Heart left ventricle (tissue), 16 donors: ENCODE measurements at regions not wholly inside any gene's neighbourhood (a gene's known extent, or its start where the extent isn't known, plus 50 kb on each side); places are given as distances from the start of the nearest gene placed in this dataset.
A peak's percentile ranks its signal among the peaks of the same experiment; 100 is the strongest.

Experiments used
- ATAC-seq, 4 donors: fragments of 200-7000 bp; cut with Tn5 transposase; one replicate each; pipeline ENCODE4 v1.9.1; 2020 to 2022; ENCODE audit warnings: moderate library complexity in 4 of 4, mild to moderate bottlenecking in 3 of 4, moderate number of reproducible peaks in 1 of 4
- DNase-seq, 5 donors: peaks; one replicate each; pipeline ENCODE4 v3.0.0-alpha.2; 2020
- H3K27ac ChIP-seq, 12 donors: fragments of 200-600 bp; sonication (generic) in 4 of 12; one replicate each; pipeline versions ENCODE4 v1.5.0 to v1.8.0; 2016 to 2022; ENCODE audit warnings: mild to moderate bottlenecking in 2 of 12
- H3K27me3 ChIP-seq, 9 donors: fragments of 200-600 bp; sonication (generic) in 2 of 9; one replicate each; pipeline versions ENCODE4 v1.5.1 to v1.8.0; 2016 to 2022; ENCODE audit warnings: mild to moderate bottlenecking in 3 of 9
- H3K36me3 ChIP-seq, 9 donors: fragments of 200-600 bp; sonication (generic) in 2 of 9; one replicate each; pipeline versions ENCODE4 v1.5.0 to v1.8.0; 2018 to 2022; ENCODE audit warnings: mild to moderate bottlenecking in 2 of 9
- H3K4me1 ChIP-seq, 12 donors: fragments of 200-600 bp; sonication (generic) in 4 of 12; one replicate each; pipeline versions ENCODE4 v1.5.0 to v1.8.0; 2016 to 2022; ENCODE audit warnings: mild to moderate bottlenecking in 3 of 12
- H3K4me3 ChIP-seq, 12 donors: fragments of 200-600 bp; sonication (generic) in 4 of 12; one replicate each; pipeline versions ENCODE4 v1.5.0 to v1.8.0; 2017 to 2022; ENCODE audit warnings: mild to moderate bottlenecking in 9 of 12, moderate library complexity in 4 of 12
- H3K9me3 ChIP-seq, 12 donors: fragments of 200-600 bp; sonication (generic) in 4 of 12; one replicate each; pipeline versions ENCODE4 v1.5.0 to v1.8.0; 2016 to 2022; ENCODE audit warnings: mild to moderate bottlenecking in 1 of 12
- POLR2A ChIP-seq, 2 donors: fragments of 450-650 bp; IDR thresholded peaks; one replicate each; pipeline ENCODE4 v1.6.1; 2017; ENCODE audit warnings: antibody characterized with exemption in 2 of 2, mild to moderate bottlenecking in 2 of 2, moderate library complexity in 2 of 2
- WGBS, 4 donors: extraction: QIAGEN DNeasy Blood & Tissue Kit in 2 of 4; methylation state at CpG; one replicate each; pipeline versions ENCODE4 v1.1.5 to v1.1.7; 2013 to 2018; 5-methylcytosine and 5-hydroxymethylcytosine counted together
- intact Hi-C, 10 donors: fragments of 100-400 bp; cut with DNase I; formaldehyde crosslinking; loops; one replicate each; pipeline versions ENCODE4 v1.11.1 to v1.14.2; 2022
- TF ChIP-seq, protein P1 (sequence below), 12 donors: fragments of 200-600 bp; sonication (generic) in 4 of 12; IDR thresholded peaks; one replicate each; pipeline versions ENCODE4 v1.5.0 to v1.8.0; 2018 to 2022; ENCODE audit warnings: antibody characterized with exemption in 12 of 12, mild to moderate bottlenecking in 5 of 12
- donor health status: ischemic (EF 13 %, LVEDD 7.1; RV severe dilation, severe dysfunction).
- donor health status: healthy with polysubstance abuse.
- donor health status: DM: no; HTN: yes; CAD: no.
- donor health status: DM: no; HTN: no; CAD: no.
- donor health status: ischemic (EF 25% LVEDD 6.9; RV normal size, moderate dysfunction).
- donor health status: ischemic (EF 25% LVEDD 5.7; RV mildly dilated, moderate dysfunction).
- donor health status: healthy.
- donor health status: DM: yes; HTN: yes; CAD: no.
- donor health status: ischemic (EF 35%, LVEDD 5.7; RV mildly dilated, moderate dysfunction).
- donor health status: nonischemic (EF 11% LVEDD 7.7; RV severe dilation, severe dysfunction).
- donor health status: DM: yes; HTN: yes; CAD: no.
- donor health status: PGD.
- donor health status: ischemic (EF 29% LVEDD 5.4; RV normal size, mild dysfunction).
- donor health status: nonischemic (EF 23%, LVEDD 6.1; RV moderate dilation, normal function).

DNA sequence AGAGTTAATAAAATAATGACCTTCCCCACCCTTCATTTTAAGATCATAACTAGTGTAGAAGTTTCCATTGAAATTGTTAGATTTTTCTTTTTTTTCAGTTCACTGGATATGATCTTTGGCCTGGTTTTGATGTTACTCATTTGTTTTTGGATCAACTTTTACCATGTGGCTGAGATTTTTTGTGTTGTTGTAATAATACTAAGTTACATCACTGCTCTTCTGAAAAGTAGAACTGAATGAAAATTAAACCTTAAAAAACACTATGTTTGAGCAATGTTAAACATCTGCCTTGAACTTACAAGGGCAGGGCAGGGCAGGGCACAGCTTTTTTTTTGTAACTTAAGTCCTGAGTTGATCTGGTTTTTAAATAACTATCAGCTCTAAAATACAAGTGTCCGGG, 204.8 kb upstream of the ADAMTS5 start:
- Histone ChIP-seq H3K27ac (peak overlapping the region in 8 of 12 donors; percentile 12 to 64 (median 24)), H3K9me3 (no peaks in the 10 kb centered on the region), H3K27me3 (no peaks in the 10 kb centered on the region), H3K4me3 (no peak overlapping the region), H3K36me3 (no peaks in the 10 kb centered on the region), H3K4me1 (peaks cover 0 to 4% (median 0%) of the 10 kb centered on the region in 12 donors)
- ATAC-seq (peak in 3 of 4 donors; percentile 64 to 84 (median 70)), DNase-seq (no peak)
- TF ChIP-seq, protein P1, sequence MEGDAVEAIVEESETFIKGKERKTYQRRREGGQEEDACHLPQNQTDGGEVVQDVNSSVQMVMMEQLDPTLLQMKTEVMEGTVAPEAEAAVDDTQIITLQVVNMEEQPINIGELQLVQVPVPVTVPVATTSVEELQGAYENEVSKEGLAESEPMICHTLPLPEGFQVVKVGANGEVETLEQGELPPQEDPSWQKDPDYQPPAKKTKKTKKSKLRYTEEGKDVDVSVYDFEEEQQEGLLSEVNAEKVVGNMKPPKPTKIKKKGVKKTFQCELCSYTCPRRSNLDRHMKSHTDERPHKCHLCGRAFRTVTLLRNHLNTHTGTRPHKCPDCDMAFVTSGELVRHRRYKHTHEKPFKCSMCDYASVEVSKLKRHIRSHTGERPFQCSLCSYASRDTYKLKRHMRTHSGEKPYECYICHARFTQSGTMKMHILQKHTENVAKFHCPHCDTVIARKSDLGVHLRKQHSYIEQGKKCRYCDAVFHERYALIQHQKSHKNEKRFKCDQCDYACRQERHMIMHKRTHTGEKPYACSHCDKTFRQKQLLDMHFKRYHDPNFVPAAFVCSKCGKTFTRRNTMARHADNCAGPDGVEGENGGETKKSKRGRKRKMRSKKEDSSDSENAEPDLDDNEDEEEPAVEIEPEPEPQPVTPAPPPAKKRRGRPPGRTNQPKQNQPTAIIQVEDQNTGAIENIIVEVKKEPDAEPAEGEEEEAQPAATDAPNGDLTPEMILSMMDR (IDR thresholded peaks at IDR 0.05), result no peak
- no peak for TF ChIP-seq POLR2A (IDR thresholded peaks at IDR 0.05)
- 58 to 67% (median 63%) methylated on average over 1 of the region's 1 CpG for WGBS, 4 donors
- intact Hi-C loops, result no loop called here

DNA sequence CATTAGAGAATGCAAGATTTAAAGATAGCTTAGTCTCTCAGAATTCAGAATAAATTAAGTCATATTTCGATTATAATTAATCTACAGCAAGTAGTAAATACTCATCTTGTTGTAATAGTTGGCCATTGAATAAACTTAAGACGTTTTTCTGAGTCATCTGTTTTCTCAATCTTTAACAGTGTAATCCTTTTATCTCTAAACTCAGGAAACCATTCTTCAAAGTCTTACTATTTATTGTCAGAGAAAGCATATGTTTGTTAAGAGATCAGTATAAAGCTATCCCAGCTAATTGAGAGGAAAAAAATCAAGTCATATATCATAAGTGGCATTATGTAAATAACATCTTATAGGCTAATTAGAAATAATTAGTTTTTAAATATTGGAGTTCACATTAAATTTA, 201.2 kb upstream of the ADAMTS5 start:
- H3K27ac ChIP-seq, result no peak overlapping the region
- H3K36me3 ChIP-seq, result no peaks in the 10 kb centered on the region
- H3K27me3 ChIP-seq, result no peaks in the 10 kb centered on the region
- H3K4me1 ChIP-seq, result peaks cover 0 to 4% (median 0%) of the 10 kb centered on the region in 12 donors
- ATAC-seq, result no peak
- TF ChIP-seq POLR2A (IDR thresholded peaks at IDR 0.05), result no peak
- TF ChIP-seq, protein P1 (IDR thresholded peaks at IDR 0.05), result no peak
- peaks cover 0 to 3% (median 0%) of the 10 kb centered on the region in 12 donors for H3K9me3 ChIP-seq
- intact Hi-C loops, result loop anchor here in 1 of 10 donors (10.0 kb wide), 1 partner anchor 203 kb away; the partner anchor contains the start of gene ADAMTS5
- no peak overlapping the region for H3K4me3 ChIP-seq
- 46 to 62% (median 54%) methylated on average over 2 of the region's 2 CpGs for WGBS, 4 donors
- no peak for DNase-seq

DNA sequence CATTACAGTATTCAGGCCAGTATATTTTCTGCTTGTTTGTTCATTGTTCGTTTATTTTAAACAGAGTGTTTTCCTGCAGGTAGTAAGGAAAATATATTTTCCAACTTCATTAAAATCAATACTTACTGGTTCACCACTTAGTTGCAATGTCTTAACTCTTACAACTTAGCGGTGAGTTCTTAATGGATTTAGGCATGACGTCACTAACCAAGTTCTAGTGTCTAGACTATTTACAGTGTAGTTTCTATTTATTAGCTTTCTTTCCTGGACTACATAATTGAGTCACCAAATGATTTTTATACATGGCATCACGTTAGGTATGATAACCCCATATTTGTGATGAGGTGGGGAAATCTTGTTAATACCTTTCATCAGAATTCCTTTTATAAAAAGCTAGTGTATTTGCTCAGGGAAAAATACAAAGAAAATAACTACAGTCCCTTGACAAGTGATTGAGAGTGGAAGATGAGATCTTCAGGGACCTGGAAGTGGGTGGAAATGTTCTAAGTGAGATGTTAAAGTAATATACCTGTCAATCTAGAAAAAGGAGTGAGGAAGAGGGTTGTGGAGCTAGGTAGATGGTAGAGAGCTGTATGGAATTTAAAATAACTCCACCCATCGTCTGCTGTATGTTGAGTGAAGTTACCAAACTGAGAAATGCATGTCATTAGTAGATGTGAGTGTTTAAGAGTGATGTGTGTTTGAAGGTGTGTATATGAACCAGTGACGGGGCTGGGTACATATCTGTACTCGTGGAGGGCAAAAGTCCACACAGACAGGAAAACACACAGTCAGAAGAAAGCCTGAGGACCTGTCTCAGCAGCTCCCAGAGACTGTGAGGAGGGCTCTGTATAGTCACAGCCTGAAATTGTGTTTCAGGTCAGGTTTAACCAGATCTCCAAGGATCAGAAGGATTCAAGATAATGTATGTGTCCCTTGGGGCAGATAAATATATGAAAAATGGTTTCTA, 197.6 kb upstream of the ADAMTS5 start:
- Histone ChIP-seq H3K27ac (no peak overlapping the region), H3K9me3 (peaks cover 0 to 3% (median 0%) of the 10 kb centered on the region in 12 donors), H3K36me3 (no peaks in the 10 kb centered on the region), H3K4me1 (no peaks in the 10 kb centered on the region), H3K27me3 (no peaks in the 10 kb centered on the region), H3K4me3 (no peak overlapping the region)
- no peak for DNase-seq
- WGBS, 4 donors, result 83 to 86% (median 85%) methylated on average over 7 of the region's 7 CpGs
- TF ChIP-seq POLR2A (IDR thresholded peaks at IDR 0.05), result no peak
- TF ChIP-seq, protein P1 (IDR thresholded peaks at IDR 0.05), result no peak
- no peak for ATAC-seq
- intact Hi-C loops, result loop anchor here in 1 of 10 donors (10.0 kb wide), 1 partner anchor 200 kb away; the partner anchor contains the start of gene ADAMTS5

DNA sequence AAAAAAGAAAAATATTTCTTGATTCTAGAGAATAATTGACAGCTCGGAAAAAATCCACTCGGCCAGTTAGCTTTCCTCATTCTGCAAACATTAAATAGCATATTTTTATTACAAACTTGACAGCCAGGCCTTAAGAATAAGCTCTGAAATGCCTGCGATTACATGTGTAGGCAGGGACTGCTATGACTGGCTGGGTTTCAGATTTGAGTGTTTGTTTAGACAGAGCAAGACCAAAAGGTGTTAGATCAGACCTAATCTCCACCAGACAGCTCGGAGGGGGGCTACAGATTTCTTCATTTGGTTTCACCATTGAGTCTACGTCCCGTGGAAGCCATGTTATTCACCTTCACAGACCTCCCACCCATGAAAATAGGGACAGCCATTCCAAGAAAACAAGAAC, 192.1 kb upstream of the ADAMTS5 start:
- no peak overlapping the region for H3K4me3 ChIP-seq
- DNase-seq, result no peak
- ATAC-seq, result peak in 1 of 4 donors; percentile 60

More for the DNA sequence above, 192.1 kb upstream of the ADAMTS5 start:
- intact Hi-C loops, result no loop called here
- no peaks in the 10 kb centered on the region for H3K36me3 ChIP-seq
- peaks cover 0 to 7% (median 0%) of the 10 kb centered on the region in 12 donors for H3K9me3 ChIP-seq
- TF ChIP-seq, protein P1 (IDR thresholded peaks at IDR 0.05), result no peak
- 42 to 65% (median 49%) methylated on average over 6 of the region's 6 CpGs for WGBS, 4 donors
- no peaks in the 10 kb centered on the region for H3K27me3 ChIP-seq
- no peak overlapping the region for H3K27ac ChIP-seq
- peaks cover 0 to 8% (median 0%) of the 10 kb centered on the region in 12 donors for H3K4me1 ChIP-seq
